AG09319 (cell line): ENCODE measurements at regions not wholly inside any gene's neighbourhood (a gene's known extent, or its start where the extent isn't known, plus 50 kb on each side); places are given as distances from the start of the nearest gene placed in this dataset.

Source experiments
- DNase-seq: peaks from one replicate; pipeline ENCODE4 v3.0.0-alpha.2; 2010; ENCODE audit warnings: low read depth; ENCODE audit errors: extremely low read depth
- TF ChIP-seq, protein P1 (sequence below): IDR thresholded peaks from 2 replicates; pipeline ENCODE4 v1.5.1; 2011; ENCODE audit warnings: low read depth, mild to moderate bottlenecking, inconsistent platforms, low read length, moderate library complexity

DNA sequence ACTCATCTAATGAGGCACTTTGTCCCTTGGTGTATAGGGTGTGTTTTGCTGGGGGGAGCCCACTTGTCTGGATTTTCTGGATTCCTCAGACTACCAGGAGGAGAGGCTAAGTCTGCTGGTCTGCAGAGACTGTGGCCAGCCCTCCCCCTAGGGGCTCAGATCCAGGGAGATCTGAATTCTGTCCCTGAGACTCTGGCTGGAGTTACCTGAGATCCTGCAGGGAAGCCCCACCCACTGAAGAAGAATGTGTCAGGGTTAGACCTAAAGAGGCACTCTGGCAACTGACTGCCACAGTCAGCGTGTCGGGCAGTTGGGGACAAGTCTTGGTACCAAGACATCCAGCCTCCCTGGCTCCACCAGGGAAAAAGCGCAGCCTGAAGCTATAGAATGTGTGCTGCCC lies 138.9 kb downstream of the DCAF12L2 start:
- TF ChIP-seq, protein P1, sequence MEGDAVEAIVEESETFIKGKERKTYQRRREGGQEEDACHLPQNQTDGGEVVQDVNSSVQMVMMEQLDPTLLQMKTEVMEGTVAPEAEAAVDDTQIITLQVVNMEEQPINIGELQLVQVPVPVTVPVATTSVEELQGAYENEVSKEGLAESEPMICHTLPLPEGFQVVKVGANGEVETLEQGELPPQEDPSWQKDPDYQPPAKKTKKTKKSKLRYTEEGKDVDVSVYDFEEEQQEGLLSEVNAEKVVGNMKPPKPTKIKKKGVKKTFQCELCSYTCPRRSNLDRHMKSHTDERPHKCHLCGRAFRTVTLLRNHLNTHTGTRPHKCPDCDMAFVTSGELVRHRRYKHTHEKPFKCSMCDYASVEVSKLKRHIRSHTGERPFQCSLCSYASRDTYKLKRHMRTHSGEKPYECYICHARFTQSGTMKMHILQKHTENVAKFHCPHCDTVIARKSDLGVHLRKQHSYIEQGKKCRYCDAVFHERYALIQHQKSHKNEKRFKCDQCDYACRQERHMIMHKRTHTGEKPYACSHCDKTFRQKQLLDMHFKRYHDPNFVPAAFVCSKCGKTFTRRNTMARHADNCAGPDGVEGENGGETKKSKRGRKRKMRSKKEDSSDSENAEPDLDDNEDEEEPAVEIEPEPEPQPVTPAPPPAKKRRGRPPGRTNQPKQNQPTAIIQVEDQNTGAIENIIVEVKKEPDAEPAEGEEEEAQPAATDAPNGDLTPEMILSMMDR: no peak
- DNase-seq: no peak

DNA sequence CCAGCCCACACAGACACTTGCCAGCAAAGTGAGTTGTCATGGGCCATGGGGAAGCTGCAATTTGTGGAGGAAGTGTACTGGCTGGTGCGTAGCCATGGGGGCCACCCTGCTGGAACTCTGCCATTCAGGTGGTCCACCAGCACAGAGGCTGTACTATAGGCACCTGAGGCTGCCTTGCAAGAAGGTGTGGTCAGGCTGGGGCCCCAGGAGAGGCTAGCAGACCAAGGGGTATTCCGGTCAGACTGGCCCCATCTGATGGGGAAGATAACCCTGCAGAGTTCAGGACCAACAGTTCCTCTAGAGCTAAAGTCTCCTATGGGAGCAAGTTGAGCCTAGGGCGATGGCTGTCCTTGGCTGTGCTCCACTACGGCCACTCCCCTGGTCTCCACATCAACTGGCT lies 136.1 kb downstream of the DCAF12L2 start:
- DNase-seq: no peak

DNA sequence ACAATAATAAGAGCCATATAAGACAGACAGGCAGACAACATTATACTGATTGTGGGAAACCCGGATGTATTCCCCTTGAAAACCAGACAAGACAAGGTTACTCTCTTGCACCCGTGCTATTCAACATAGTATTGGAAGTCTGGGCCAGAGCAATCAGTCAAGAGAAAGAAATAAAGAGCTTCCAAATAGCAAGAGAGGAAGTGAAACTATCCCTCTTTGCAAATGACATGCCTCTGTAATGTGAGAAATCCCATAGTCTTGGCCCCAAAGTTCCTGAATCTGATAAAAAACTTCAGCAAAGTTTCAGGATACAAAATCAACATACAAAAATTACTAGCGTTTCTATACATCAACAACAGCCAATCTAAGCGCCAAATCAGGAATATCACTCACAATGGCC lies 102.1 kb downstream of the DCAF12L2 start:
- DNase-seq: no peak
- TF ChIP-seq, protein P1: no peak

More for the DNA sequence above, 136.1 kb downstream of the DCAF12L2 start:
- TF ChIP-seq, protein P1: no peak

DNA sequence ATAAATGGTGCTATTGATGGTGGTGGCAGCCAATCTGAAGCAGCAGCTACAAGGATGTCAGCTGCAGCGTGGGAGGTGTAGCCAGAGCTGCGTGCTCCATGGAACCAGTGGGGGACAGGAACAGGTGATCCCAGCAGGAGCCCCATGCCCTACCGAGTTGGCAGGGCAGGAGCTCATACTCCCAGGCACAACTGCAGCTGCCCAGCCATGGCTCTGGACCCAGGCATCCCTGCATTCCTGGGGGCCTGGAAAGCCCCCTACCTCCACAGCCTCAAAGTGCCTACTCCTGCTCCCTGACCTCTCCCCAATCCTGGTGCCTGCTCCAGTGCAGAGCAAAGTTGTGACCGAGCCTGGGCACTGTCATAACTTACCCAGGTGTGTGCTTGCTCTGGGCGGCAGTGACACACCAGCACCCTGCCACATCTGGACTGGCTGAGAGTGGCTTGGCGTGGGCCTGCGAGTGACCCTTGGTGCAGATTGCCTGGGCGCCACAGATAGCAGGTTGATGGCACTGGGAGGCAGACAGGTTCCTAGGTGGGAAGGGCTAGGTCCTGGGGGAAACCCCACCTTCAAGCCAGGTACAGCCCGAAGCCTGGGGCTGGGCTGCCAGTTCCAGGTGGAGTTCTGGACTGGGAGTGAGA lies 101.1 kb downstream of the DCAF12L2 start:
- no peak for DNase-seq

DNA sequence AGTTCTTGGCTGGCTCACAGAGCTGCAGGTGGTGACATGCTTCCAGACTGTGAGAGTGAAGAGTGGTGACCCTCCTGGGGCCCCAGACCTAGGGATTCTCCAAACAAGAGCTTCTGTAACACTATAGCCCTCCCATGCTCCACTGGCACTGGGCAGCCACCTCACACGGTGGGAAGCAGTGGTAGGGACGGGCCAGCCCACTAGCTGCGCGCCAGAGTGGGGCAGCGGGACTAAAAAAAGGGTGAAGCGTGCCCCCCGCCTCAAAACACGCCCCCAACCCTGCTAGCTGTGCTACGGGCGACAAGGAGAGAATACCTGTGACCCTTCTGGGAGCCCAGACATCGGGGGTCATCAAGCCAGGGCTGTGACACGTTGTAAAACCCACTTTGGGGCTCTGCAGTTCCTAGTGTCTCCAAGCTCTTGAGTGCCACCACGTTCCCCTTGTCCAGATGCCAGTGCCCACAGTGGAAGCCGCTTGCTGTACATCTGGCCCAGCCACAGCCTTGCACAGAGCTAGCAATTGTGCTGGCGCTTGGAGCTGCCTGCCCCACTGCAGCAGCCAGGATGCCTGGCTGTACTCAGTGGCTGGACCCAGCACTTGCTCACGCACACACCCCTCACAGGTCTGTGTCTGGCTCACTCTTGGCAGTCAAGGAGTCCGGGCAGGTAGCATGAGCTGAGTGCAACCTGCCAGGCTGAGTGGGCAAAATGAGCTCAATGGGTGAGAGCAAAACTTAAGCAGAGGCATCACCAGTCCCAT lies 100.0 kb downstream of the DCAF12L2 start:
- no peak for DNase-seq
- TF ChIP-seq, protein P1: no peak

More for the DNA sequence above, 101.1 kb downstream of the DCAF12L2 start:
- TF ChIP-seq, protein P1: no peak
